Stimulated activated CD8-positive, alpha-beta memory T cell treated with anti-CD3 and anti-CD28 coated beads, Interleukin-4, amount 100 ng/mL, for 48 hours (primary cell): ENCODE measurements at regions not wholly inside any gene's neighbourhood (a gene's known extent, or its start where the extent isn't known, plus 50 kb on each side); places are given as distances from the start of the nearest gene placed in this dataset.

Source experiments
- DNase-seq: peaks from one replicate; pipeline ENCODE4 v3.0.0-alpha.2; 2020

DNA sequence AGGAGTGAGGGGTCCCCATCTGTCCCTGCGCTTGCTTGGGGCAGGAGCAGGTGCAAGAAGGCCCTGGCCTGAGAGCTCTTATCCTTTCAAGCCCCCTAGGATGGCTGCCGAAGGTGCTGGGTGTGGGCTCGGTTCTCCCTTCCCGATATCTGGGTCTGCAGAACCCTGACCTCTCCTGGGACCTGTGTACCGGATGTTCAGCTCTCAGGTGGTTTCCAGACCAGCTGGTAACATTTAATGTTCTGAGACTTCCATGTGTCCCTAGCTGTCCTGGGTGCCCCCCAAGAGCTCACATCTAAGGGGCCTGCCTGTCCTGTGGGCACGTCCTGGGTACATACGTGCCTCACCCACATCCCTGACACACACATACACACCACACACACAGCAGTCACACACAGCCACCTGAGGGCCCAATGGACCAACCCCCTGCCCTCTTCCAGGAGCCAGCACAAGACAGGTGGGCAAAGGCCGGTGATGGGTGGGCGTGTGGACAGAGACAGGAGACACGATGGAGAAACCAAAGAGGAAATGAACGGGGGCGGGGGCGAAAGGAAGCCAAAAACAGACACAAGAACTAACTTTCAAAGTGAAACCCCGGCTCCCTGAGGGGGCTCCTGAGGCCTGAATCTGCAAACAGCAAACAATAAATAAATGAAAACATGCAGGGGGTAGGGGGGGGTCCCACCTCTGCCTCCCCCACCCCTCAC is 124.3 kb downstream of the PTPRS start:
- DNase-seq = no peak

- no peak for DNase-seq
Observed at GRCh38 chr19:5215431-5215830, 125.2 kb downstream of the PTPRS start.

DNA sequence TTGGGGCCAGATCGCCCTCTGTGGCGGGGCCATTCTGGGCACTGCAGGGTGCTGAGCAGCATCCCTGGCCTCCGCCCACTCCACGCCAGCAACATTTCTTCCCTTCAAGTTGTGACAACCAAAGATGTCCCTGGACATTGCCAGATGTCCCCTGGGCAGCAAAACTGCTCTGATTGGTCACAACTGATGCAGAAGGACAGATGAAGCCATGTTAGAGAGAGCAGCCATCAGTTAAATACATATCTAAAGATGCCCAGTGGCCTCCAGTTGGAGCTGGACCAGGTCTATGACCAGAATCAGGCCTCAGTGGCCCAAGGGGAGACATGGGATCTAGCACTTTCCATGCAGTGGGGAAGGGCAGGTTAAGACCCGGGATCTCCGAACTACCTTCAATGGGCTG is 125.7 kb downstream of the PTPRS start:
- DNase-seq = no peak

- no peak for DNase-seq
Observed at GRCh38 chr19:5214371-5214770, 126.2 kb downstream of the PTPRS start.

DNA sequence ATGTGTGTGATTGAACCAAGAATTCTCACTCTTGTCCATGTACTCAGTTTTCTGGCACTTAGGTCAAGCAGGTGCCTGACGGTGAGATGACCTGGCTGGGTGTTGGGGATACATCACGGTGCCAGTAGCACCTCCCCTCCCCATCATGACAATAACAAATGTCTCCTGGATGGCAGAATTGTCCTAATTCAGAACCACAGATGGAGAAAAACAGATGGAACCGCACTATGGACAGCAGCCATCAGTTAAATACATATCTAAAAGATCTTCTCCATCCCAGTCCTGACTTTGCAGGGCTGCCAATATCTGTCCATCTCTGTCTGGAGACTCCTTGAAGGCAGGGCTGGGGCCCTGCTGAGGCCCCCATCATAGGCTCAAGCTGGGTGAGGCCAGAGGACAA is 126.9 kb downstream of the PTPRS start:
- no peak for DNase-seq

- DNase-seq = no peak
Observed at GRCh38 chr19:5212101-5212500, 128.5 kb downstream of the PTPRS start.

DNA sequence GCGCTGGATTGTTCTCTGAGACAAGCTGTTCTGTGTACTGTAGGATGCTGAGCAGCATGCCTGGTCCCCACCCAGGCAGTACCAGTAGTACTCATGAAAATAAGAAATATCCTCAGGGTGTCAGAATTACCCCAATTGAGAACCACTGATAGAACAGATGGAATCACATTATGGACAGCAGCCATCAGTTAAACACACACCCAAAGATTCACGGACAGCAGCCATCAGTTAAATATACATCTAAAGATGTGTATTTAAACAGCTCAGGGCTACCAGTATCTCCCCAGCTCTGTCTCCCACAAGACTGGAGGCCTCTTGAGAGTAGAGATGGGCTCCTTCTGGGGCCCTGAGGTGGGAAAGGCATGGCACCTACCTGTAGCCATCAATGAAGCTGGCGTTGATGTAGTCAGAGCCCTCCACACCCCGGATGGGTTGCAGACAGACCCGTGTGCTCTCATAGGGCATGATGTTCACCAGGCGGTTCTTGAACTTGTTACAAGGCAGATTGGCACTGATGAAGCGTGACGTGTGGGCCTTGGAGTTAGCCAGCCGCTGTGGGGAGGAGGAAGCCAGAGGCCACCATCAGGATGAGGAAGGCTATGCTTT is 129.3 kb downstream of the PTPRS start:
- no peak for DNase-seq

GRCh38 chr19:5210556-5210955 is 130.1 kb downstream of the PTPRS start:
- DNase-seq = no peak

DNA sequence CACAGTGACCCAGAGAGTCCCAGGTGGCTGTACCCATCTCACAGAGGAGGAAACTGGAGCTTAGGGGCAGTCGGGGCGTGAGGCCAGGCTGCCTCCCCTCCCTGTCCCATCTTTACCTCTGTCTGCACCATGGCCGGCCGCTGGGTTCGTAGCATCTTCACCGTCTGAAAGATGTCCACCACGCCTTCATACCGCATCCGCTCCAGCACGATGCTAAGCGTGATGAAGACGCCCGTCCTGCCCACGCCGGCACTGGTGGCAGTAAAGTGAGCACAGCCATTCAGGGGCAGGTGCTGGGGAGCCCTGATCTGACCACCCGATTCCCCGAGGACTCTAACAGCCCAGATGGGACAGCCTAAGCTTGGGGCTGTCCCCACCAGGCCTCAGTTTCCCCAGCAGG is 132.8 kb downstream of the PTPRS start:
- no peak for DNase-seq

DNA sequence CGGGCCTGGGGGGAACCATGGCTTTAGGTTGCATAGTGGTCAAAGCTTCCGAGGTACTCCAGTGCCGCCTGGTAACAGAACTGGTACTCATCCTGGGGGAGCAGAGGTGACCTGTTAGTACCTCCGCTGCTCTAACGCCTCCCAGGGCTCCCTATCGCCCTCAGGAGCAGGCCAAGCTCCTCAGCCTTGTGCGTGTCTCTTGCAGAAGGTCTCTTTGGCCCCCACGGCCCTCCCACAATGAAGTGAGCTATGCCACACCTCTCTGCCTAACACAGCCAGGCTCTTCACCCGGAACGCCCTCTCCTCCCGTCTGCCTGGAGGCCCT is 133.9 kb downstream of the PTPRS start:
- no peak for DNase-seq

DNA sequence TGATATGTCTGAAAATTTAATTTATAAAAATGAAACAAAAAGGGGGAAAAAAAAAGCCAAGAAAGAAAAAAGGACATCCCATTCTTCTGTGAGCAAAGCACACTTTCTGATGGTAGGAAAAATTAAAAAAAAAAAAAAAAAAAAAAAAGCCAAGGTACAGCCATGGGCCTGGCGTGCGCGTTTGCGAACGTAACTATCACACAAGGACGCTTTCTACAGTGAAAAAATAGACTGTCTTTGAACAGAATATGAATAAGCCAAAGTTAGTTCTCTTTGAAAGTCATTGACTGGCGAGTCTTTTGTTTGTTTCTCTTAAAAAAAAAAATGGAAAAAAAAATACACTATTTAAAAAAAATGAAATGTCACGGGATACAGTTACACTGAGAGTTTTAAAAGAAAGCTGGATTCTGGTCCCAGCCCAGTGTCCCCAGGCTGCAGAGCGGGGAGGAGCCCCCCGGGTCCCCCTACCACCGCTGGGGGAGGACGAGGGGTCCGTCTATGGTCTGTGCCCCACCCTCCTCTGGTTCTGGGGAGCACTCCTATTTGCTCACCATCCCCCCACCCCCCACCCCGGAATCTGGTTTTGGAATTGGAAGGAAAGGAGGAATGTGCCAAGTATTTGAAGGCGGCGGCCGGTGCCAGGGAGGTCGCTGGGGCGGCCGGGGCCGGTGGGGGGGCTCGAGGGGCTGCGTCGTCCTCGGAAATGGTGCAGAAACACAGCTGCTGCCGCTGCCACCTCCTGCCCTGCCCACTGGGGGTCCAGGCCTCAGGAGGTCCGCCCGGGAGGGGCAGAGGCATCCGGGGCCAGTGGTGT is 134.5 kb downstream of the PTPRS start:
- DNase-seq = no peak

DNA sequence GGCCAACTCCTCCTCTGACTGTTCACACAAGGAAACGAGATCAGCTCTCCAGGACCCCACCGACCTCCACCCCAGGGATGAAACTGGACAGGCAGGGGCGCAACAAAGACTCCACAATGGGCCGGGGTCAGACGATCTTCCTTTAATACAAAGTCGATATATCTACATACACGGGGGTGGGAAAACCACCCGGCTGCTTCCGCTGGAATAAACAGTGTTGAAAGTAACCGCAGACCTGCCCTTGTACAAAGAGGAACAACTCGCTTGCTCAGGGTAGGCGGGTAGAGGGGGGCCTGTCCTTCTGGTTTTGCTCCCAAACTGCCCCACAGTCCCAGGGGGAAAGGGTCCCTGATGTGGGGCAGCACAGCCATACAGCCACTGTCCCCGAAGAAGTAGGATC is 135.2 kb downstream of the PTPRS start:
- no peak for DNase-seq

DNA sequence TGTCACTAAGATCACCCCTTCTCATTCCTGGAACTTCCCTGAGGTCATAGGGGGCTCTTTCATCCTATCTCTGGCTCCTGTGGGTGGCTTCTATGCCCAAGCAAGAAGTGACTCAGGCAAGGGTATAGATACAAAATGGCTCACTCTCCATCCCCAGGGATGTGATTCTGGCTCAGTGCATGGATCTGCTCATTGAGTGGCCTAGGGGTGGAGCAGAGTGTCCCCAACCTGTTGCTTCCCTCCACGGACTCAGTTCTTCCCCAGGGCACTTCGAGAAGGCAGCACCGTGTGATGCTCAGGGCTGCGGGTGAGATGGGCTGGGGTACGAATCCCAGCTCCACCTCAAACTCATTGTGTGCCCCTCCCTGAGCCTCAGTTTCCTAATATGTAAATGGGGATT is 136.4 kb downstream of the PTPRS start:
- no peak for DNase-seq
